A549 (cell line): ENCODE measurements at regions not wholly inside any gene's neighbourhood (a gene's known extent, or its start where the extent isn't known, plus 50 kb on each side); places are given as distances from the start of the nearest gene placed in this dataset.

Source experiments
- ATAC-seq, 2 experiments: fragments of 200-7000 bp in 1 of 2; fragments of >200 bp in 1 of 2; cut with Nextera tagmentation in 1 of 2; cut with Tn5 transposase in 1 of 2; 3 replicates each; pipeline versions ENCODE4 v1.8.0 to v1.9.1; 2018 to 2020; ENCODE audit warnings: mild to moderate bottlenecking in 1 of 2, moderate library complexity in 1 of 2
- CTCF ChIA-PET: fragments of 300-600 bp; sonication (Branson Sonifier 250); formaldehyde crosslinking; extraction: SDS; loops from one replicate; lab custom pipeline; 2021; ENCODE audit warnings: antibody characterized with exemption, inconsistent platforms; lab: Yijun Ruan, JAX
- POLR2A ChIA-PET: fragments of 350-600 bp; formaldehyde crosslinking; extraction: SDS; loops from one replicate; lab custom pipeline; 2021; ENCODE audit warnings: antibody characterized with exemption, inconsistent platforms; lab: Yijun Ruan, JAX
- DNase-seq, 2 experiments: peaks; one replicate each; pipeline versions ENCODE4 v3.0.0 to v3.0.0-alpha.2; 2011 to 2016; ENCODE audit warnings: low read depth in 1 of 2, low spot score in 1 of 2
- FAIRE-seq: peaks from 2 replicates; lab custom pipeline; 2011; peaks lifted over from hg19 to GRCh38; lab: Jason Lieb, UNC
- H3K27ac ChIP-seq, 2 experiments: fragments of >200 bp; sonication (Bioruptor Twin); formaldehyde crosslinking; 3 replicates each; pipeline ENCODE4 v1.5.1; 2016 to 2017
- H3K4me1 ChIP-seq: fragments of >200 bp; sonication (Bioruptor Twin); formaldehyde crosslinking; 3 replicates; pipeline ENCODE4 v1.6.1; 2016
- H3K4me2 ChIP-seq: fragments of >200 bp; sonication (Bioruptor Twin); formaldehyde crosslinking; 3 replicates; pipeline ENCODE4 v1.6.1; 2016
- H3K4me3 ChIP-seq: fragments of >200 bp; sonication (Bioruptor Twin); formaldehyde crosslinking; 3 replicates; pipeline ENCODE4 v1.5.1; 2016
- H3K9me3 ChIP-seq: fragments of >200 bp; sonication (Bioruptor Twin); formaldehyde crosslinking; 3 replicates; pipeline ENCODE4 v1.6.1; 2016
- CBX2 ChIP-seq: fragments of 200-600 bp; sonication (generic); IDR thresholded peaks from 2 replicates; pipeline ENCODE4 v1.6.1; 2016; ENCODE audit warnings: low read depth, mild to moderate bottlenecking, borderline replicate concordance
- CBX8 ChIP-seq: fragments of 200-600 bp; sonication (generic); IDR thresholded peaks from 2 replicates; pipeline ENCODE4 v1.6.1; 2016
- CHD2 ChIP-seq: fragments of 150-350 bp; IDR thresholded peaks from 2 replicates; pipeline ENCODE4 v1.6.1; 2014; ENCODE audit warnings: low read length; ENCODE audit not compliant: partially characterized antibody
- CHD4 ChIP-seq: fragments of 200-600 bp; sonication (generic); IDR thresholded peaks from 2 replicates; pipeline ENCODE4 v1.6.1; 2016; ENCODE audit warnings: antibody characterized with exemption, mild to moderate bottlenecking, borderline replicate concordance
- EHF ChIP-seq: fragments of 250-450 bp; sonication (Bioruptor Pico); IDR thresholded peaks from 2 replicates; pipeline ENCODE4 v1.5.0; 2020; ENCODE audit warnings: mild to moderate bottlenecking
- ESRRA ChIP-seq: fragments of 150-350 bp; IDR thresholded peaks from 2 replicates; pipeline ENCODE4 v1.6.1; 2014; ENCODE audit warnings: mild to moderate bottlenecking, low read length, borderline replicate concordance
- FOSB ChIP-seq: fragments of 250-450 bp; sonication (Bioruptor Pico); IDR thresholded peaks from 2 replicates; pipeline ENCODE4 v1.5.0; 2020; ENCODE audit warnings: mild to moderate bottlenecking, moderate library complexity
- FOXS1 ChIP-seq: fragments of 250-450 bp; sonication (Bioruptor Pico); IDR thresholded peaks from 2 replicates; pipeline ENCODE4 v1.5.0; 2020; ENCODE audit warnings: mild to moderate bottlenecking, moderate library complexity
- GATA3 ChIP-seq: IDR thresholded peaks from 2 replicates; pipeline ENCODE4 v1.6.1; 2012; ENCODE audit warnings: borderline replicate concordance
- HDAC2 ChIP-seq: fragments of 200-600 bp; sonication (generic); IDR thresholded peaks from 2 replicates; pipeline ENCODE4 v1.6.1; 2016
- HEYL ChIP-seq: fragments of 250-450 bp; sonication (Bioruptor Pico); IDR thresholded peaks from 2 replicates; pipeline ENCODE4 v1.8.0; 2021; ENCODE audit warnings: mild to moderate bottlenecking, moderate library complexity
- HOXB13 ChIP-seq: fragments of 250-450 bp; sonication (Bioruptor Pico); IDR thresholded peaks from 2 replicates; pipeline ENCODE4 v1.5.0; 2020; ENCODE audit warnings: low read depth, mild to moderate bottlenecking, moderate library complexity
- KDM1A ChIP-seq: fragments of 200-600 bp; sonication (generic); IDR thresholded peaks from 2 replicates; pipeline ENCODE4 v1.6.1; 2016; ENCODE audit warnings: low read depth, mild to moderate bottlenecking
- MAFK ChIP-seq: fragments of 450-650 bp; IDR thresholded peaks from 2 replicates; pipeline ENCODE4 v1.6.1; 2014; ENCODE audit not compliant: partially characterized antibody
- MAZ ChIP-seq: fragments of 150-350 bp; IDR thresholded peaks from 2 replicates; pipeline ENCODE4 v1.6.1; 2014; ENCODE audit warnings: antibody characterized with exemption, low read depth, low read length, borderline replicate concordance
- NFE2L2 ChIP-seq: fragments of 150-350 bp; conservative IDR thresholded peaks from 2 replicates; pipeline ENCODE4 v1.6.1; 2014; ENCODE audit warnings: low read length
- NR3C1 ChIP-seq: fragments of >200 bp; sonication (Bioruptor Twin); formaldehyde crosslinking; IDR thresholded peaks from 3 replicates; pipeline ENCODE4 v1.6.1; 2017
- PHF8 ChIP-seq: fragments of 200-600 bp; sonication (generic); IDR thresholded peaks from 2 replicates; pipeline ENCODE4 v1.6.1; 2016; ENCODE audit warnings: low read depth, mild to moderate bottlenecking, antibody characterized with exemption, moderate library complexity, borderline replicate concordance
- POLR2AphosphoS2 ChIP-seq: conservative IDR thresholded peaks from 2 replicates; pipeline ENCODE4 v1.6.1; 2012; ENCODE audit warnings: low read length, improper control_type of control experiment, inconsistent platforms
- RARB ChIP-seq: fragments of 250-450 bp; sonication (Bioruptor Pico); IDR thresholded peaks from 2 replicates; pipeline ENCODE4 v1.8.0; 2021; ENCODE audit warnings: mild to moderate bottlenecking, moderate library complexity
- RCOR1 ChIP-seq: fragments of 150-350 bp; IDR thresholded peaks from 2 replicates; pipeline ENCODE4 v1.6.1; 2014; ENCODE audit warnings: antibody characterized with exemption, low read length, low read depth
- RFX5 ChIP-seq: fragments of 450-650 bp; IDR thresholded peaks from 2 replicates; pipeline ENCODE4 v1.7.1; 2014; ENCODE audit warnings: antibody characterized with exemption, mild to moderate bottlenecking, moderate library complexity
- SMC3 ChIP-seq: fragments of >200 bp; sonication (Bioruptor Twin); formaldehyde crosslinking; IDR thresholded peaks from 3 replicates; pipeline ENCODE4 v1.6.1; 2018; ENCODE audit warnings: inconsistent platforms
- ZFP36 ChIP-seq: fragments of 450-650 bp; IDR thresholded peaks from 2 replicates; pipeline ENCODE4 v1.6.1; 2014; ENCODE audit warnings: borderline replicate concordance; ENCODE audit not compliant: partially characterized antibody
- WGBS: methylation state at CpG from one replicate; pipeline ENCODE4 v1.1.6; 2017; ENCODE audit errors: missing lambda C conversion rate; 5-methylcytosine and 5-hydroxymethylcytosine counted together
- TF ChIP-seq, protein P1 (sequence below): IDR thresholded peaks from 2 replicates; pipeline ENCODE4 v1.6.1; 2012
- TF ChIP-seq, protein P2 (sequence below): fragments of 450-650 bp; IDR thresholded peaks from 2 replicates; pipeline ENCODE4 v1.6.1; 2014; ENCODE audit warnings: antibody characterized with exemption
- TF ChIP-seq, protein P3 (sequence below): fragments of >200 bp; sonication (Bioruptor Twin); formaldehyde crosslinking; IDR thresholded peaks from 2 replicates; pipeline ENCODE4 v1.6.1; 2016
- TF ChIP-seq, protein P4 (sequence below): fragments of 250-450 bp; sonication (Bioruptor Pico); IDR thresholded peaks from 2 replicates; pipeline ENCODE4 v1.5.0; 2021; ENCODE audit warnings: mild to moderate bottlenecking, moderate library complexity, borderline replicate concordance

DNA sequence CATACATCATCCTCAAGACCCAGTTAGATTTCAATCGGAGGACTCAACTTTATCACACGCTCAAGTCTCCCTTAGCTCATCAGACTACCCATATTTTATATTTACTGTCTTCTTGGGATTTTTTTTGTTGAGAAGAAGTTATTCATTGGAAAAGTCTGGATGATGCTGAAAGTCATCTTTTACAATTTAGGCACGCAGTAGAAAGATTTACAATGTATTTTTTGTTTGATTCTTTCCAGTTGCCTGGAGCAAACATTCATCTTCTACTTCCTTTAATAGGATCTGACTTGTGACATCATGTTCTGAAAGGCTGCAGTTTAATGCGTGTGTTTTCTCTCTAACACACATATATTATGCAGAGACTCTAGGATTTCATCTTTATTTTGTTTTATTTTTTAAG, 235.7 kb downstream of the DOK5 start:
- no peak for FAIRE-seq
- TF ChIP-seq ESRRA: no peak
- TF ChIP-seq CBX2: no peak
- TF ChIP-seq CBX8: no peak
- no peak for TF ChIP-seq FOXS1 (CRISPR knock-in tag)
- no peak for TF ChIP-seq CHD2
- TF ChIP-seq PHF8: no peak
- TF ChIP-seq CHD4: no peak
- TF ChIP-seq FOSB (CRISPR knock-in tag): no peak
- TF ChIP-seq POLR2AphosphoS2: no peak
- no peak for TF ChIP-seq KDM1A
- TF ChIP-seq NR3C1: no peak

DNA sequence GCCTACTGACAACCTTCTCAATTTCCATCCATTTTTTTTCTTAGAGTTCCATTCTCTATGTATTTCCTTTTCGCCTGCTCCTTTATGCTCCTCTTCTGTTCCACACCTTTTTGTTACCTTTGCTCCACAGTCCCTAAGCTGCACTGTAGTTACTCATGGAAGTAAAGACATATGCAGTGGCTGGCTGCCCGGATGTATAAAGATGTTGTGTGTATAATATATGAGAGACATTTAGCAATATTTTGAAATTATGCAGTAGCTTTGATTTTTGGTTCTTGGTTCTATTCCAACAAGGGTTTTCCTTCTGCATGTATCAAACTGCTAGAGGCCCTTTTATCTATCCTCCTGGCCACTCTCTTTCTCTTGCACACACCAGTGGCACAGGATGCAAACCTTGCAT, 234.9 kb downstream of the DOK5 start:
- ATAC-seq: no peak

More for the DNA sequence above, 235.7 kb downstream of the DOK5 start:
- DNase-seq: no peak
- WGBS: 19% methylated on average over 4 of the region's 4 CpGs
- no peak for ATAC-seq
- Histone ChIP-seq H3K4me1 (no peaks in the 10 kb centered on the region), H3K4me3 (no peak overlapping the region), H3K4me2 (no peak overlapping the region), H3K27ac (no peak overlapping the region), H3K9me3 (no peaks in the 10 kb centered on the region)
- POLR2A ChIA-PET: no interaction called here
- CTCF ChIA-PET: interaction anchor here (0.6 kb wide), 1 partner anchor 18 kb away, joined by 3 read pairs; no protein-coding TSS in a partner anchor

DNA sequence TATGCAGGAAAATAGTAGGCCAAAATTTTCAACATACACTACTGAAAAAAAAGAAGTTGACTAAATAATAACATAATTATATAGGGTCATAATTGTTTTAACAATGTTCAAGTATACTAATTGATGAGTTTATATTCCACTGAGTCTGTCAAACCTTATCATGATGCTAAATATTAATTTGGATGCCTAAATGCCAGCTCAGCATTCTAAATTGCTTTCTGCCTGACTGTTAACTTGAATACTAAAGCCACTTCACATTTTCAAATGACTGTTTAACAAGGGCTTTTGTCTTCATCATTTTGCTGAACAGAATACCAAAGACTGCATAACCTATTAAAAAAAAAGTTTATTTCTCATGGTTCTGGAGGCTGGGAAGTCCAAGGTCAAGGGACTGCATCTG, 232.8 kb downstream of the DOK5 start:
- no peak for FAIRE-seq
- no peak for TF ChIP-seq EHF (CRISPR knock-in tag)
- TF ChIP-seq MAFK: peak; percentile 53
- no peak for ATAC-seq
- CTCF ChIA-PET: no interaction called here
- H3K9me3 ChIP-seq: no peaks in the 10 kb centered on the region
- POLR2A ChIA-PET: no interaction called here
- no peak overlapping the region for H3K27ac ChIP-seq
- no peak overlapping the region for H3K4me2 ChIP-seq
- DNase-seq: no peak
- H3K4me3 ChIP-seq: no peak overlapping the region
- H3K4me1 ChIP-seq: no peaks in the 10 kb centered on the region

More for the DNA sequence above, 234.9 kb downstream of the DOK5 start:
- no peak for DNase-seq
- Histone ChIP-seq H3K9me3 (no peaks in the 10 kb centered on the region), H3K4me2 (no peak overlapping the region), H3K27ac (no peak overlapping the region), H3K4me3 (no peak overlapping the region), H3K4me1 (no peaks in the 10 kb centered on the region)
- ChIA-PET CTCF (no interaction called here), POLR2A (no interaction called here)
- WGBS: 1% methylated on average over 2 of the region's 2 CpGs
- no peak for TF ChIP-seq RCOR1
- no peak for TF ChIP-seq MAZ
- no peak for TF ChIP-seq NFE2L2
- TF ChIP-seq GATA3: no peak
- TF ChIP-seq, protein P1, sequence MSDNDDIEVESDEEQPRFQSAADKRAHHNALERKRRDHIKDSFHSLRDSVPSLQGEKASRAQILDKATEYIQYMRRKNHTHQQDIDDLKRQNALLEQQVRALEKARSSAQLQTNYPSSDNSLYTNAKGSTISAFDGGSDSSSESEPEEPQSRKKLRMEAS: no peak
- no peak for TF ChIP-seq HEYL
- TF ChIP-seq, protein P2, sequence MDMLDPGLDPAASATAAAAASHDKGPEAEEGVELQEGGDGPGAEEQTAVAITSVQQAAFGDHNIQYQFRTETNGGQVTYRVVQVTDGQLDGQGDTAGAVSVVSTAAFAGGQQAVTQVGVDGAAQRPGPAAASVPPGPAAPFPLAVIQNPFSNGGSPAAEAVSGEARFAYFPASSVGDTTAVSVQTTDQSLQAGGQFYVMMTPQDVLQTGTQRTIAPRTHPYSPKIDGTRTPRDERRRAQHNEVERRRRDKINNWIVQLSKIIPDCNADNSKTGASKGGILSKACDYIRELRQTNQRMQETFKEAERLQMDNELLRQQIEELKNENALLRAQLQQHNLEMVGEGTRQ: no peak
- TF ChIP-seq RARB (CRISPR knock-in tag): no peak
- TF ChIP-seq SMC3: no peak
- TF ChIP-seq, protein P3, sequence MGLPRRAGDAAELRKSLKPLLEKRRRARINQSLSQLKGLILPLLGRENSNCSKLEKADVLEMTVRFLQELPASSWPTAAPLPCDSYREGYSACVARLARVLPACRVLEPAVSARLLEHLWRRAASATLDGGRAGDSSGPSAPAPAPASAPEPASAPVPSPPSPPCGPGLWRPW: no peak
- no peak for TF ChIP-seq ZFP36
- no peak for TF ChIP-seq HDAC2
- no peak for TF ChIP-seq HOXB13 (CRISPR knock-in tag)
- TF ChIP-seq NR3C1: no peak
- TF ChIP-seq, protein P4, sequence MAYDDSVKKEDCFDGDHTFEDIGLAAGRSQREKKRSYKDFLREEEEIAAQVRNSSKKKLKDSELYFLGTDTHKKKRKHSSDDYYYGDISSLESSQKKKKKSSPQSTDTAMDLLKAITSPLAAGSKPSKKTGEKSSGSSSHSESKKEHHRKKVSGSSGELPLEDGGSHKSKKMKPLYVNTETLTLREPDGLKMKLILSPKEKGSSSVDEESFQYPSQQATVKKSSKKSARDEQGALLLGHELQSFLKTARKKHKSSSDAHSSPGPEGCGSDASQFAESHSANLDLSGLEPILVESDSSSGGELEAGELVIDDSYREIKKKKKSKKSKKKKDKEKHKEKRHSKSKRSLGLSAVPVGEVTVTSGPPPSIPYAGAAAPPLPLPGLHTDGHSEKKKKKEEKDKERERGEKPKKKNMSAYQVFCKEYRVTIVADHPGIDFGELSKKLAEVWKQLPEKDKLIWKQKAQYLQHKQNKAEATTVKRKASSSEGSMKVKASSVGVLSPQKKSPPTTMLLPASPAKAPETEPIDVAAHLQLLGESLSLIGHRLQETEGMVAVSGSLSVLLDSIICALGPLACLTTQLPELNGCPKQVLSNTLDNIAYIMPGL (CRISPR knock-in tag): no peak
- no peak for TF ChIP-seq RFX5
- FAIRE-seq: no peak
